GM21447 (cell line): ENCODE measurements at regions not wholly inside any gene's neighbourhood (a gene's known extent, or its start where the extent isn't known, plus 50 kb on each side); places are given as distances from the start of the nearest gene placed in this dataset.

Experiments used
- ATAC-seq: cut with Tn5 transposase; IDR thresholded peaks from one replicate; pipeline ENCODE4 v1.9.1; 2021; ENCODE audit not compliant: unreplicated experiment

DNA sequence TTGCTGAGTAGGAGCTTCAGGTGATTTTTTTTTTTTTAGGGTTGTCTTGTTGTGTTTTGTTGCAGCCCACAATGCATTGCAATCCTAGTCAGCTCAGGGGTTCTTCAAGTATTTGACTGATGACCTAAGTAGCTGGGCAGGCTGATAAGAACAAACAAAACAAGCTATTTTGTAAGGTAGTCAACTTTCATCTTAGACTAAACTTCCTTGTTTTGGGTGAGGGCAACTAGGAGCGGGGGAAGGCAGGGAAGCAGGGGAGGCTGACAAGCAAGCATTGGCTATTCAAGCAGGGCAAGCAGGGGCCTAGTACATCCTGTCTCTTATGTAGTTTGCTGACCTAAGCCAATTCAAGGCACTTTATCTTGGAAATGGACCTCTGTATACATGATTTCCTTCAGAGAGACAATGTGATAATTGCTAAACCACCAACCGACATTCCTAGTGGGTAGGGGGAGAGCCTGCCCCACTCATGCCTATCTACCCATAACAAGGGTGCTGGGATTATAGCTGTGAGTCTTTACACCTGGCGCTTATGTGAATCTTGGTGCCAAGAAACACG is 163.3 kb upstream of the PRKCQ start:
- no peak for ATAC-seq

DNA sequence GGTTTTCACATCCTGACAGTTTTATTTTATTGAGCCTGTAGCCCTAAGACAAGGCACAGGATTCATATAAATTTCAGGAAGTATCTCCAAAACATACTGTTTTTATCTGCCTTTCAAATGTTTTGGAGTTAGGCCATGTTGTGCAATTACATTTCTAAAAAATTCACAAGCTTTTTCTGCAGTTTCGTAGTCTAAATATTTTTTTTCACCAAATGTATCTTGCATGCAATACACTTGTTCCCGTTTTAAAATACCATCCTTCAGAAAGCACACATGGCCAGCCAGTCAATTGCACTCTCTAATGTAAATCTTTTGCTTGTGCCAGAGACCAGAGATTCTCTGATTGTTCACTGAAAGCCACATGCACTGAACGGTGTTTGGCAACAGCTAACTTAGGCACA is 161.5 kb upstream of the PRKCQ start:
- ATAC-seq, result no peak

DNA sequence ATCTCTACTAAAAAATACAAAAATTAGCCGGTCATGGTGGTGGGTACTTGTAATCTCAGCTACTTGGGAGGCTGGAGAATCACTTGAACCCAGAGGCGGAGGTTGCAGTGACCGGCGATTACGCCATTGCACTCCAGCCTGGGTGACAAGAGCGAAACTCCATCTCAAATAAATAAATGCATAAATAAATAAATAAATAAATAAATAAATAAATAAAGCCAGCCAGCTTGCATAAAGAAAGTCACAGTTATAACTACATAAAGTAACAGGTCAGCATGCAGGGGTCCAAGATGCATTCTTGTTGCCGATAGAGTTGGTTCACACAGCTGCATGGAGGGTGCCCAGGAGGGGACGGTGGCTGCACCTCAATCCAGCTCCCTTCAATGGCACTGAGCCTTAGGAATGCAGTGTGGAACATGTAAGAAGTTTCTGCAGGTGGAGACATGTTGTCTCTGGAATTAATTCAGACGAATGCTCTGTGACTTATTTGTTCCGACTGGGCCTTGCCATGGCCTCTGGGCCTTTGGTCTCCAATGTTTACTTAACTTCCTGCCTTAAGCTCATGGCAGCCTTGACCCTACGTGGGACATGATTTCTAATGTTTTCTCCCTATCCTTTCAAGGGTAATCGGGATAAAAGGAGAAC is 159.6 kb upstream of the PRKCQ start:
- ATAC-seq, result no peak

DNA sequence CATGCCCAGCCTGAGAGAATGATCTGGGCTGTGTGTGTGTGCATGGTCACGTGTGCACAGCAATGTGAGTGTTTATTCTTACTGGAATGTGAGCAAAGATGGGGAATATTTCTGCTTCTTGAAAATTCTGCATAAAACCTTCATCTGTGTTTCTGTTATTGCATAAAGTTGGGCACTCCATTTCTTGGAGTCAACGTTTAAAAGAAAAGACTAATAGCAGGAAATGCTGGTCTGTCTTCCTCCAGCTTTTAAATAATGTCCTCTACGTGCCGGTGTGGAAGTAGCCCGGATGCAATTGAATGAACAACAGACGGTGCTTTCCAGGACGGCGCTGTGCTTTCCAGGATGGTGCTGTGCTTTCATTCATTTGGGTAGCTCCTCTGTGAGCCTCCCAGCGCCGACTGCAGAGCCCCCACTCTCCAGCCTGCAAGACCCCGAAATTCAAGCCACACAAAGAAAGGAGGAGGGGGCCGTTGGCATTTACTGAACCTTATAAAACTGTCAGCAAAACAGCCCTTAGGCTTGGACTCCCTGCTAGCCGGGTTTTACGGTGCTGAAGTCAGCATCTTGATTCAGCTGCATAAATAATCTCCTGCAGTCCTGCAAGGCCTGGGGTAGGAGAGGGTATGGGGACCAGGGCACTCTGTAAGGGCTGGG is 158.2 kb upstream of the PRKCQ start:
- no peak for ATAC-seq

DNA sequence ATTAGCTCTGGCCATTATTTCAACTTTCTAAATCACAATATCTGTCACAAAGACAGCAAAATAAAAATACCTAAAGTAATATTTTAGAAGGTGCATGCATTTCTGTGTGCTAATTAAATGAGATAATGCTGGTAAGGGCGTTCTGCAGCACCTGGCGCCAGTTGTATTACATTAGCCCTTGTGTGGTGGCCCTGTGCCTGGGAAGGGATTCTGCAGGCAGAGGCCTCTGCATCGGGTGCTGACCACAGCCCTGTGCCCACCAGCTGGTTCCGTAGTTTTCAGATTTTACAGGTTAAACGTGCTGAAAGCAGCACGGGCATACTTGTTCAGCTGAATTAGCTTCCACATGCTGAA is 157.7 kb upstream of the PRKCQ start:
- no peak for ATAC-seq

DNA sequence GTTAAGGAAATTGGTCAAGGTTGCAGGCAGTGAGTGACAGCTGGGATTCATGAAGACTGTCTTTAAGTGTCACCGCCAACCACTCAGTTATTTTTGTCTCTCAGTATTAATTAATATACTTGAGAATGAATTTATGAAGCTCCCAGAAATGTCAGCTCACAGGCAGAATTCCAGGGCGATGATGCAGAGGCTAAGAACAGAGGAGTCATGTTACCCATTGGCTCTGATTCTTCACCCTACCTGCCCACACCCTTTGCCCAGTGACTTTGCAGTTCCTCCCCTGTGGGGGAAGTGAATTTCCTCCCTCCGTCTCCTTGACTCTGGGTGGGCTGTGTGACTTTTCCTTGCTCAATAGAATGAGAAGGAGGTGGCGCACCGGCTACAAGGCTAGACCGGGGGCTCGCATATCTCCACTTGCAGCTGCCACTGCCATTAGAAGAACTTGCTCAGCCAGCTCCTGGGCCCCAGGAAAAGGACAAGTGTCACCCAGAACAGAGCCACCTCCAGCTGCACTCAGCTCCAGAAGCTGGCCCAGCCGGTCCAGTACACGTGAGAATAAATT is 157.1 kb upstream of the PRKCQ start:
- ATAC-seq, result no peak

DNA sequence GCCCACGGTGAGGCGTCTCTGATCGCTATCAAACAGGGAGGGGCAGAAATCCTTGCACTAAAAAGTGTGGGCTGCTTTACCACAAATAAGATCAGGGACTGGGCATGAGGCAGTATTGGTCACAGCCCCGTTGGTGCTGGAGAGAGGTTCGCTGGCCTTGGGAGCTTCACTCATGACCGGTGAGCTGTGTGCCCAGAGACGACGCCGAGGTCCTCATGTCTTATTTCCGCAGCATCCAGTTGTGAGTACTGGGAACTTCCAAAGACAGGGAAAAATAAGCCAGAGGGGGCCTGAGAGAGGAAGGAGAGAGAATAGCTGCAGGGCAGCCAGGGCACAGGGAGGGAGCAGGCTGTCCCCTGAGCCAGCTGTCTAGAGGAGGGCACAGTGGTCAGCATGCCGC is 154.2 kb upstream of the PRKCQ start:
- ATAC-seq, result no peak

DNA sequence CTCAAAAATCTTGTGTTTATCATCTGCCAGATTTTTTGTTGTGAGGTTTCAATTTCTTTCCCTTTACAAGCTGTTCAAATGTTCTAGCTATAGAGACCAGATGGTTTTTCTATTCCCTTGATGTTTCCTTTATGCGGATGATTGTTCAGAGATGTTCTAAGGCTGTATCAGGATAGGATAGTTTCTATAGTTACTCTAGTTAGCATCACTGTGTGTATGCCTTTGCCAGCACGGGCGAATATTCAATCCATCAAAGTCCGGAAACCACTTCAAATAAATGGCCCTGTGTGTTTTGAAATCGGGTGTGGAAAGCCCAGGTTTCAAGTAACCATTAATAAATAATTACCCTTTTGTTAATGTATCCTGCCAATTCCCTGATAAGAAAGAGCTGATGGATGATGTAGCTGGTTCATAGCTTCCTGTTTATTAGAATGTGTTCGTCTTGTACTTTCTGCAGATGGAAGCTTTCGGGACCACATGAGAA is 149.8 kb upstream of the PRKCQ start:
- no peak for ATAC-seq

DNA sequence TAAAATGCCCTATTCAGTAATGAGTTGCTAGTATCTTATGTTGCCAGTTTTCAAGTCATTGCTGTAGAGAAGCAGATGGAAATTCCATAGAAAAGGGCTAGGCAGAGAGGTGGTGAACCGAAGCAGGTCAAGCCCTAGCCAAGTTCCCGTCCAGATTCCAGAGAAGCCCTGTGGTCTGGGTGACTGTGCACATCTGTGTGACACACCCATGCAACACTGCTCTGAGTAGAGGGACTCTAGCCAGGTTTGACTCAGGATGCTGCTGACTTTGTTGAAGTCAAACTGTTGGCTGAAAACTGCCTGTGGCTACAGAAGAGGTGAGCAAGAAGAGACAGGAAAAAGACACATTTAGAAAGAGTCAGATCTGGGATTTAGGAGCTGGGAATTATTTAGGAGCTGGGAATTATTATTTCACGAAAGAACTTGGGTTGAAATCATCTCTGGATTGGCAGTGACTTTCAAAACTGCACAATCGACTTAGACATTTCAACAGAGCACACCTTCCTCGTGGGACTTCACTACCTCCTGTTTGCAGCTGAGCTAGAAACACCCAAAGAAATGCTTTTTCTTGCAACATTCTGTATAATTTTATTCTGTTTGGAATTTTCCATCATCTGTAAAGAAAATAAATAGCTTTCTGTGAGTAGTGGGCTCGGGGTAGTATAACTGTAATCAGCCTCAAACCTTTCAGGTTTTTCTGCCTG is 149.1 kb upstream of the PRKCQ start:
- no peak for ATAC-seq

DNA sequence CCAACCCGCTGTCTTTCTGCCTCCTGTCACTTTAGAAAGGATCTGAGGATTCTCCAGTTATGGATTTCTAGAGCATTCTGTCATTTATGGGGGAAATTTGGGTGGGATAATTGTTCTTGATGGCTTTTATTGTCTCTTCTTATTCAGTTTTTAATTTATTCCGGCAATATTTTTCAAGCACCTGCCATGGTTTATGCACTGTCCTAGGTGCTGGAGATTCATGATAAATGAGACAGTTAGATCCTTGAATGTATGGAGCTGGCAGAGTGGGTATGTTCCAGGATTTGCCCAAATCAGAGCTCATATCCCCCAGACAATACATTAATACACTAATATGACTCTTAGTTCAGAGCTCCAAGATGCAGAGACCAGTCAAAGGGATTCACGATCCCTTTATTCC is 146.8 kb upstream of the PRKCQ start:
- no peak for ATAC-seq

DNA sequence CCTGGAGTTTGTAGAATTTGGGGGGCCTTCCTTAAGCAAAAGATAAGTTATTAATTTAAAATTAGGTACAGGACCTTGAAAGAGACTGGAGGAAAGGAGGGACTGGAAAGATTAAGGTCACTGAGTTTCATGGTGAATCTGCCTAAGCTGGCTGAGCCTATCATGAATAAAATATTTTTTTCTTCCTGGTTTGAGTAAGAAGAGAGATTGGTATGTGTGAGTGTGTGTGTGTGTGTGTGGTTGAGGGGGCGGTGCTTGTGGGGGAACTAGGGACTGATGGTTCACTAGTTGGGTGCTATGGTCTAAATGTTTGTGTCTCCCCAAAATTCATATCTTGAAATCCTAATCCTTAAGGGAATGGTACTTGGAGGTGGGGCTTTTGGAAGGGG is 142.5 kb upstream of the PRKCQ start:
- ATAC-seq, result no peak

DNA sequence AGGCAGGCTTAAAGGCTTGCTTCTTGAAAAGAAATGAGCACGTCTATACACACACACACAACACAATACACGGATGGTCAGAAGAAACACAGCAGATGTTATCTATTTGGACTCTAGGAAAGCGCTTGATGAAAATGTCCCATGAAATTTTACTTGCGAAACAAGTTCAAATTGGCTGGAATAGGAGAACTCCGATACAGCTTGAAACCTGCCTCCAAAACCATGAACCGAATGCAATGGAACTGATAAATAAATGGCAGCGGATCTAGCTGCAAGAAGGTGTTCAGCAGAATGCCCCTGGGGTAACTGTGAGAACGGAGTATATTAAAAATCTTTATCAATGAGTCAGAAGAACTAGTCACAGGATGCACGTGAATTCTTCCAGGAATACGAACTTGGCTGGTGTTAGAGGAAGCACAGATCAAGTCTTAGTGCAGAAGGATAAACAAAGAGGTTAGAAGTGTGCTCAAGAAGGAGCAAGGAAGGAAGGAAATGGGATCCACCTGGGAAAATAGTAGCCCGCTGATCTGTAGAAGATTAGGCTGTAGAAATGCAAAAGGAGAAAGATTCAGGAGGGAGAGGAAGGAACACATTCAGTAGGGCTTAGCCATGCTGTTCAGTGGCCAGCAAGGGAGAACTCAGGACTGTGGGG is 142.0 kb upstream of the PRKCQ start:
- no peak for ATAC-seq

DNA sequence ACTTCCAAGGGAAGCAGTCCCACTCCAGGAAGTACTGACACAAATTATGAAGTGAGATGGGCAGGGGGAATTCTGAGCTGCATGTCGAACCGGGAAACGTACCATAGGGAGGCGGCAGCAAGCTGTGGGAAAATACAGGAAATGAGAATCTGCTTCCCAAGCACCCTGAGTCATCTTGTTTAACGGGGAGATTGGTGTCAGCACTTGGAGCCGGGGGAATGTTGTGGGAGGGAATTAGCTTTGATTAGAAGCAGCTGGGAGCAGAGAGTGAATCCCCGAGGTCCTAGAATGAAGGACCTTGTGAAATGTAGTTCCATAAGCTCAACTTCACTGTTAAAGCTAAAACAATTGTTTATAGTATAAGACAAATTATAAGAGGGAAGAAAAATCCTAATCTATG is 141.4 kb upstream of the PRKCQ start:
- no peak for ATAC-seq

DNA sequence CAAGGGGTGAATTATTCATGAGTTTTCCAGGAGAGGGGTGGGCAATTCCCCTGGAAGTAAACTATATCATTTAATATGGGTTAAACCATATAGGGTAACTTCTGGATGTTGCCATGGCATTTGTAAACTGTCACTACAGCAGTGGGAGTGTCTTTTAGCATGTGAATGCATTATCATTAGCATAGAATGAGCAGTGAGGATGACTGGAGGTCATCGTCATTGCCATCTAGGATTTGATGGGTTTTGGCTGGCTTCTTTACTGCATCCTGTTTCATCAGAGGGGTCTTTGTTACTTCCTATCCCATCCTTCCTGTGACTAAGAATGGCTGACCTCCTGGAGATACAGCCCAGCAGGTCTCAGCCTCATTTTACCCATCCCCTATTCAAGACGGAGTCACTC is 139.5 kb upstream of the PRKCQ start:
- no peak for ATAC-seq

DNA sequence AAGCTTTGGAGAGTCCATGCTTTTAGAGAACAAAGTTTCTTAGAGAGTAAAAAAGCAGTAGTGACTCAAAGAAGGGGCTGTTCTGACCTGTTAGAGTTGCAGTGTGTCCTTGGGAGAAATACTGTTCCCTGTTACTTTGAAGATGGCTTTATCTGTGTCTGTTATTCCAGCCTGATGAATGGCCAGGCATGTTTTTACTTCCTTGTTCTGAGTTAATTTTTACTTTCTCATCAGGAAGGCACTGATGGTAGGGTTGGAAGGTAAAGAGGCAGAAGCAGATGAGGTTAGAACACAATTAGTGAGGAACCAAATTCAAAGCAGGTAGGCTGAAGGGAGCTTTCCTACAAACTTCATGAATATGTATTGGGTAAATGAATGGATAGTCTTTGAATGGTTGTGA is 138.5 kb upstream of the PRKCQ start:
- no peak for ATAC-seq

DNA sequence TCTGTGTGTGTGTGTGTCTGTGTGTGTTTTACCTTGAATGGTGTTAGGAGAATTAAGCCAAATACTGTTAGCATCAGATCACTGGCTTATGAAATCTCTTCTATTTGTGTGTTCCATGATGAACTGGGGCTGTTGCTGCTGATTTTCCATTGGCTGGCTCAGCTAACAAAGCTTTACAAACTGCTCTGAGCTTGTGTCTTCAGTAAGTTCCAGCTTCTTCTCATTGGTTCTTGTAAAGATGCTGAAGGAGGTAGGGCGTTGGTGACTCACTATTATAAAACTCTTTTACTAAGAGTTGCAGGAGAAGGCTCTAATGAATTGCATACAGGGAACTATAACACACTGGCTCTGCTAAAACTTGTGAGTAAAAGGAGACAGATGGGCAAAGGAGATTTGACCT is 136.4 kb upstream of the PRKCQ start:
- ATAC-seq, result no peak

DNA sequence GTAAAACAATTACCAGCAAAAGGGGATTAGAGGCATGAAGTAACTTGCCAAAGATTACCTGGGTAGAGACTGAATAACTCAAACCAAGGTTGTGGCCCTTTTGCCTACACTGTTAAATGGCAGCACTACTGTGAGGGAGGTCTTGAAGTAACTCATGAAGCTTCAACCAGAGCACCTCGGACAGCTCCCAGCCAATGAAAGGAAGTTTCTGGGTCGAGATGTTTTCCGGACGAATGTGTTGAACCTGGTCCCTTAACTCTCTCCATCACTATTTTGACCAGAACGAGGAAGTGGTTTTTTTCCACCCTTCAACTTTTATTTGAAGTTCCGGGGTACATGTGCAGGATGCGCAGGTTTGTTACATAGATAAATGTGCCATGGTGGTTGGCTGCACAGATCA is 133.6 kb upstream of the PRKCQ start:
- no peak for ATAC-seq

DNA sequence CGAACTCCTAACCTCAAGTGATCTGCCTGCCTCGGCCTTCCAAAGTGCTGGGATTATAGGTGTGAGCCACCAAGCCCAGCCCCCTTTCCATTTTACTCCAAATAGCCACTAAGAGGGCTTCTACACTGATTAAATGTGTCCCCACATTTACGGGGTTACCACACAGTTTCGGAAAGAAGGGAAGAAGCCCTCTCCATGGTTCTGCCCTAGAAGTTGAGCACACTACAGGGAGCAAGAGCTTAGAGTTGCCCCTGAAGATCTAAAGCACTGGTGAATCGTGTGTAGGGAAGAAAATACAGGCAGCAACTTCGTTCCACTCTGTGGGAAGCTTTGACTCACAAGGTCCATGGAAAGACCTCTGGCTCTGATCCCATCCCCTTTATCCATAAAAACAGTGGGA is 133.0 kb upstream of the PRKCQ start:
- ATAC-seq, result no peak

DNA sequence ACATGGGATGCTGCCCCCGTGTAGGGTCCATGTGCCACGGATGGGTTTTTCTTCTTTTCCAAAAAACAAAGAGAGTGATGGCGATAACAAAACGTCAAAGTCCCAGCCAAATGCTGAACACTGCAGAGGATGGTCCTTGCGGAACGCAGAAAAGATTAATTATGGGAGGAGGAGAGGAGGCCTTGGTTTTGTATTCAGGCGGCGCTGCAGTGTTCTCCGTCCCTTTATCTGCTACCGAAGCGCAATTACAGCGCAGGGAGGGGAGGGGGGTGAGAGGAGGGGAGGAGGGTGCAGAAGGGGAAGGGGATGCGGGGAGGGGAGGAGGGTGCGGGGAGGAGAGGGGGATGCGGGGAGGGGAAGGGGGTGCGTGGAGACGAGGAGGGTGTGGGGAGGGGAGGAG is 131.8 kb upstream of the PRKCQ start:
- ATAC-seq, result no peak

DNA sequence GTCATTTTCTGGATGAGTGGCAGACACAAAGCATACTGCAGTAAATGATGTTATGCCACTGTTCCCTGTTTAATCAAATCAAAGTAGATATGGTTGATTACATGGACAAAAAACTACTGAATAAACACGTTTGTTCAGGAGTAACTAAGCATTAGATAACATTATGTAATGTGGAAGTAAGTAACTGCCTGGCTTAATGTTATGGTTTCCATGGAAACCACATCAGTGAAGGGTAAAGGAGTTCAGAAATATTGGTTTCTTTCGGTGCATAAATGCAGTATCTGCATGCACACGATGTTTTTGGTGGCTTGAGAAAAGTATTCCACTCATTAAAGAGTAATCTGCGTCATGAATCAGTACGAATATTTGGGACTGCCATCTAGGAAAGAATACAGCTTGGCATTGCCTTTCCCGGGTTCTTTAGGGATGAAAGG is 131.3 kb upstream of the PRKCQ start:
- no peak for ATAC-seq

DNA sequence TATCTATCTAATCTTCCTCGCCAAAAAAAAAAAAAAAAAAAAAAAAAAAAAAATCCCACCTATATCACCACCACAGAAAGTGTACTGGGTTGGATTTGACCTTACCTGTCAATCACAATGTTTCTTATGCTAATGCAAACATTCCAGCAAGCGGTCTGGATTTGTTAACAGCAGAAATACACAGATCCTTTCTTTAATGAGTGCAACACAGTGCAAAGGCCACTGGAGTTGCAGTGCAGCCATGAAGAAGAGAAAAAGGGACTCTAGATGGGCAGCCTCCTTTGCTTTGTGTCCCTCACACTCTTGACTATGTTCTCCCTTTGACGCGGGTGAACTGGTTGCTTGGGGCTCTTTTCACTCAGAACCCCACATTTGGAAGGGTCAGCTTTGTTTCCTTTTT is 127.3 kb upstream of the PRKCQ start:
- ATAC-seq, result no peak
